HCT116 (cell line): ENCODE measurements at regions not wholly inside any gene's neighbourhood (a gene's known extent, or its start where the extent isn't known, plus 50 kb on each side); places are given as distances from the start of the nearest gene placed in this dataset.

Experiments
- ATAC-seq: fragments of 200-7000 bp; cut with Tn5 transposase; 2 replicates; pipeline ENCODE4 v1.9.1; 2020; ENCODE audit warnings: mild to moderate bottlenecking, moderate library complexity
- BruUV-seq: library from RNA; stranded (reverse); fragments of 400-500 nt; replicated peaks from 2 replicates; lab custom pipeline; 2021; lab: Mats Ljungman, UMichigan
- CTCF ChIA-PET: fragments of 300-600 bp; sonication (Branson Sonifier 250); formaldehyde crosslinking; loops from one replicate; lab custom pipeline; 2021; ENCODE audit warnings: antibody characterized with exemption; lab: Charles Lee
- POLR2A ChIA-PET: fragments of 300-600, 350-600 bp; sonication (Branson Sonifier 250); formaldehyde crosslinking; loops from one replicate; lab custom pipeline; 2021; ENCODE audit warnings: antibody characterized with exemption; lab: Charles Lee
- RAD21 ChIA-PET, 2 experiments: fragments of 300-600 bp; sonication (Branson Sonifier 250); formaldehyde crosslinking; loops; one replicate each; lab custom pipeline; 2023; ENCODE audit warnings: low total read pairs in 2 of 2; ENCODE audit not compliant: uncharacterized antibody in 2 of 2, unreplicated experiment in 2 of 2, low non-redundant PET in 1 of 2; lab: Charles Lee
- DNase-seq: peaks from one replicate; pipeline ENCODE4 v3.0.0-alpha.2; 2010; ENCODE audit warnings: low read depth, low spot score
- H2AFZ ChIP-seq: fragments of 200-600 bp; shearing (Covaris generic), sonication (generic); 2 replicates; pipeline ENCODE4 v1.6.1; 2017; ENCODE audit warnings: low read depth, mixed run types, mixed read lengths, antibody characterized with exemption, low read length; ENCODE audit not compliant: poor library complexity, severe bottlenecking
- H3K27ac ChIP-seq: 2 replicates; pipeline ENCODE4 v1.5.1; 2012; ENCODE audit warnings: low read depth, low read length
- H3K27me3 ChIP-seq: fragments of 200-600 bp; sonication (generic); 2 replicates; pipeline ENCODE4 v1.6.1; 2016; ENCODE audit warnings: mixed run types, low read length, mixed read lengths; ENCODE audit not compliant: insufficient read depth
- H3K36me3 ChIP-seq, 2 experiments: fragments of 200-500 bp in 1 of 2; fragments of 200-600 bp in 1 of 2; sonication (Bioruptor generic) in 1 of 2; sonication (generic) in 1 of 2; 2 replicates each; pipeline versions ENCODE4 v1.5.1 to v1.6.1; 2014 to 2016; ENCODE audit warnings: low read length in 2 of 2, inconsistent platforms in 1 of 2, mixed read lengths in 1 of 2, mixed run types in 1 of 2; ENCODE audit not compliant: insufficient read depth in 2 of 2, control insufficient read depth in 1 of 2
- H3K4me1 ChIP-seq, 2 experiments: fragments of 200-600 bp in 1 of 2; sonication (generic) in 1 of 2; 2 replicates each; pipeline versions ENCODE4 v1.5.1 to v1.6.1; 2012 to 2017; ENCODE audit warnings: low read length in 2 of 2, inconsistent platforms in 1 of 2, mild to moderate bottlenecking in 1 of 2, mixed read lengths in 1 of 2, mixed run types in 1 of 2, moderate library complexity in 1 of 2; ENCODE audit not compliant: insufficient read depth in 2 of 2, control insufficient read depth in 1 of 2
- H3K4me2 ChIP-seq: fragments of 200-600 bp; sonication (generic); 2 replicates; pipeline ENCODE4 v1.6.1; 2017; ENCODE audit warnings: mixed run types, low read length, mixed read lengths
- H3K4me3 ChIP-seq, 2 experiments: fragments of 200-600 bp in 1 of 2; sonication (generic) in 1 of 2; replicated peaks in 1 of 2; 2 replicates each; pipeline ENCODE4 v1.5.1; 2011 to 2016; ENCODE audit warnings: low read length in 2 of 2, control low read depth in 1 of 2, low read depth in 1 of 2, mild to moderate bottlenecking in 1 of 2, mixed read lengths in 1 of 2, mixed run types in 1 of 2
- H3K79me2 ChIP-seq: fragments of 200-600 bp; sonication (generic); 2 replicates; pipeline ENCODE4 v1.6.1; 2017; ENCODE audit warnings: mild to moderate bottlenecking, mixed run types, low read length, moderate library complexity, mixed read lengths; ENCODE audit not compliant: insufficient read depth
- H3K9ac ChIP-seq: fragments of 200-600 bp; sonication (generic); 2 replicates; pipeline ENCODE4 v1.6.1; 2016; ENCODE audit warnings: low read length, mixed read lengths
- H3K9me2 ChIP-seq: fragments of 200-600 bp; sonication (generic), shearing (Covaris generic); 2 replicates; pipeline ENCODE4 v1.6.1; 2017; ENCODE audit warnings: mixed run types, mild to moderate bottlenecking, moderate library complexity; ENCODE audit not compliant: insufficient read depth
- H3K9me3 ChIP-seq, 2 experiments: fragments of 200-500 bp in 1 of 2; fragments of 200-600 bp in 1 of 2; sonication (Bioruptor generic) in 1 of 2; sonication (generic) in 1 of 2; 2 replicates each; pipeline ENCODE4 v1.6.1; 2014 to 2017; ENCODE audit warnings: low read length in 2 of 2, mixed read lengths in 2 of 2, inconsistent platforms in 1 of 2, low read depth in 1 of 2, mild to moderate bottlenecking in 1 of 2, mixed run types in 1 of 2, moderate library complexity in 1 of 2; ENCODE audit not compliant: control insufficient read depth in 1 of 2, insufficient read depth in 1 of 2
- H4K20me1 ChIP-seq: fragments of 200-600 bp; sonication (generic), shearing (Covaris generic); 2 replicates; pipeline ENCODE4 v1.6.1; 2017; ENCODE audit warnings: mixed run types, mild to moderate bottlenecking, moderate library complexity; ENCODE audit not compliant: insufficient read depth
- CEBPB ChIP-seq: IDR thresholded peaks from 2 replicates; pipeline ENCODE4 v1.6.1; 2012; ENCODE audit warnings: low read depth
- EGR1 ChIP-seq: IDR thresholded peaks from 2 replicates; pipeline ENCODE4 v1.6.1; 2012; ENCODE audit warnings: low read depth
- ELF1 ChIP-seq: IDR thresholded peaks from 2 replicates; pipeline ENCODE4 v1.6.1; 2012; ENCODE audit warnings: low read depth, borderline replicate concordance
- FOSL1 ChIP-seq: IDR thresholded peaks from 2 replicates; pipeline ENCODE4 v1.6.1; 2012; ENCODE audit warnings: low read depth
- POLR2A ChIP-seq: IDR thresholded peaks from 2 replicates; pipeline ENCODE4 v1.7.0; 2011; ENCODE audit warnings: borderline replicate concordance; ENCODE audit not compliant: insufficient read depth, insufficient read length; ENCODE audit errors: extremely low read depth
- POLR2AphosphoS5 ChIP-seq: IDR thresholded peaks from 2 replicates; pipeline ENCODE4 v1.6.1; 2011; ENCODE audit warnings: mild to moderate bottlenecking, low read depth, low read length, moderate library complexity
- RAD21 ChIP-seq: IDR thresholded peaks from 2 replicates; pipeline ENCODE4 v1.6.1; 2012; ENCODE audit warnings: low read depth, mild to moderate bottlenecking
- TCF7L2 ChIP-seq: IDR thresholded peaks from 2 replicates; pipeline ENCODE4 v1.7.0; 2011; ENCODE audit warnings: borderline replicate concordance, inconsistent platforms; ENCODE audit not compliant: insufficient read depth, insufficient read length; ENCODE audit errors: extremely low read depth
- ZFX ChIP-seq: fragments of 450-650 bp; IDR thresholded peaks from 2 replicates; pipeline ENCODE4 v1.6.1; 2017
- ZNF274 ChIP-seq: fragments of 200-500 bp; sonication (Bioruptor generic); IDR thresholded peaks from 2 replicates; pipeline ENCODE4 v1.6.1; 2014; ENCODE audit warnings: mild to moderate bottlenecking, low read depth, low read length, inconsistent platforms
- intact Hi-C: fragments of 100-400 bp; cut with micrococcal nuclease; formaldehyde crosslinking; loops from 2 replicates; pipeline ENCODE4 v1.10.0; 2022
- TF ChIP-seq, protein P1 (sequence below): IDR thresholded peaks from 2 replicates; pipeline ENCODE4 v1.6.1; 2012
- TF ChIP-seq, protein P2 (sequence below): IDR thresholded peaks from 2 replicates; pipeline ENCODE4 v1.6.1; 2012

DNA sequence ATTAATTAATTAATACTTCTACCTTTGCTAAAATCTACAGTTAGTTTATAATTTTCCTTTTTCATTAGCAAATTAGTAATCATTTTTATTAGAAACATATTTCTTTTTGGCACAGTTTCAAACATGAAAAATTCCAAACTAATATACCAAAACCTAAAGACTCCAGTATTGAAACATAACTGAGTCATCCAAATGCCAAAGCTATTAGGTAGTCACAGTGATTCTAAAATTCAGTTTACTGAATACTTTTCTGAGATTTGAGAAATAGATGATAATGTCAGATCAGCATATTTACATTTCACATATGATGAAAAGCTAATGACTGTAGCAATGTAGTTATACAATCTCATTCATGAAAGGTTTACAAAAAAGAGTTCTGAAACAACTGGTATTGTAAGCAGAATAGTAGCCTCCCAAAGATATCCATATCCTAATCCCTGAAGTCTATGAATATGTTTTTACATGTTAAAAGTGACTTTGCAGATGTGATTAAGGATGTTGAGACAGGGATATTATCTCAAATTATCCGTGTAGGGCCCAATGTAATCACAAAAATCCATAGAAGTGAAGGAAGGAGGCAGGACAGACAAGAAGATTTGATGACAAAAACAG, 680.2 kb upstream of the CHAC2 start:
- ChIA-PET POLR2A (no interaction called here), CTCF (no interaction called here), RAD21 (no interaction called here)
- DNase-seq = no peak
- H3K27ac ChIP-seq = no peak overlapping the region
- H3K4me1 ChIP-seq = peaks cover 0 to 5% of the 10 kb centered on the region in 2 experiments; a peak in 1 of 4 replicates
- H3K9me2 ChIP-seq = no peaks in the 10 kb centered on the region
- H3K27me3 ChIP-seq = no peaks in the 10 kb centered on the region
- no peak overlapping the region for H3K4me3 ChIP-seq
- H4K20me1 ChIP-seq = no peaks in the 10 kb centered on the region
- TF ChIP-seq EGR1 (no peak), CEBPB (no peak), ZFX (no peak), POLR2A (no peak), RAD21 (no peak), ZNF274 (no peak), TCF7L2 (no peak), FOSL1 (no peak), POLR2AphosphoS5 (no peak), ELF1 (no peak)
- TF ChIP-seq, protein P1, sequence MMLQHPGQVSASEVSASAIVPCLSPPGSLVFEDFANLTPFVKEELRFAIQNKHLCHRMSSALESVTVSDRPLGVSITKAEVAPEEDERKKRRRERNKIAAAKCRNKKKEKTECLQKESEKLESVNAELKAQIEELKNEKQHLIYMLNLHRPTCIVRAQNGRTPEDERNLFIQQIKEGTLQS = no peak
- TF ChIP-seq, protein P2, sequence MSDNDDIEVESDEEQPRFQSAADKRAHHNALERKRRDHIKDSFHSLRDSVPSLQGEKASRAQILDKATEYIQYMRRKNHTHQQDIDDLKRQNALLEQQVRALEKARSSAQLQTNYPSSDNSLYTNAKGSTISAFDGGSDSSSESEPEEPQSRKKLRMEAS = no peak
- H3K9ac ChIP-seq = no peak overlapping the region
- H2AFZ ChIP-seq = no peak overlapping the region
- H3K79me2 ChIP-seq = no peaks in the 10 kb centered on the region
- no peak for ATAC-seq
- no peaks in the 10 kb centered on the region for H3K9me3 ChIP-seq
- no peak overlapping the region for H3K4me2 ChIP-seq
- H3K36me3 ChIP-seq = no peaks in the 10 kb centered on the region
- intact Hi-C loops = no loop called here
- no TSS peak for BruUV-seq
